GM18861 (cell line): ENCODE measurements at regions not wholly inside any gene's neighbourhood (a gene's known extent, or its start where the extent isn't known, plus 50 kb on each side); places are given as distances from the start of the nearest gene placed in this dataset.
"Not testable (repeated sequence)": the region's sequence is repeated elsewhere in the genome, so short reads cannot be mapped to it uniquely, and the experiment has no call there.

Experiments
- ATAC-seq: cut with Tn5 transposase; IDR thresholded peaks from one replicate; pipeline ENCODE4 v1.9.1; 2021; ENCODE audit not compliant: unreplicated experiment

DNA sequence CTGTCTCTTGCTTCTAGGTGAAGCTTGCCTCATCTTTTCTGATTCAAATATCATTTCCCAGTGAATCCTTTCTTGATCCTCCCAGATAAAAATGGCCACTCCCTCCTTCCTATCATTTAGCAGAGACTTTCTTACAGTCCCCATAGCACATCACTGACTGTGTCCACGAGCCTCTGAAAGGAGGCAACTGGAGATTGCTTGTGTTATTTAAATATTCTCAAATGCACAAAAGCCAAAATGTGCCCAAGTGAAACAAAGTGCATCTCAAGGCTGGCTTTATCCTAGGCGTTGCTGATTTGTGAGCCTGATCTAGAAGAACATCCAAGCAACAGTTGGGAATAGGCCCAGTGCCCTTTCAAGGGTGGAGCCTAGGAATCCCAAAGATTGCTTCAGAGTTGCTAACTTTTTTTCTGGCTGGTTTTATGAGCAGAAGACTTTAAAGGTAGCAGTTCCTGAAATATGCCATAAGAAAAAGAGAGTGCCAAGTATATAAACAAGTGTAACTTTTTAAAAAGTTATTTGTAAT, 393.6 kb downstream of the CD83 start:
- ATAC-seq: no peak

DNA sequence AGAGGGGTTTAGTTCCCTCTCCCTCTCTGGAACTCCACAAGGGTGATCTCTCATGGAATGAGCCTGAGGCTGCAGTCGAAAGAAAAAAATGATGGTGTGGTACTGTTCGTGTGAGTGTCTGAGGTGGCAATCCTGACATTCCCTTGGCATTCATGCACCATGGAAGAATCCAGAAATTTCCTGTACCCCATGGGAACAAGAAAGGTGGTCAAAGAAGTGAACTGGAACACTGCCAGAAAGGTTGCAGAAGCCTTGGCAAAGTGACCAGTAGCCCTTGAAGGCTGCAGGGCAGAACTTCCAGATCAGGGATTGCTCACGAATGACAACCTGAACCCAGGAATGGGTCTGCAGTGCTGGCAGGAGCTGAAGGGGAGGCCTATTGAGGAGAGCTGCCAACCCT, 394.7 kb downstream of the CD83 start:
- ATAC-seq: no peak

DNA sequence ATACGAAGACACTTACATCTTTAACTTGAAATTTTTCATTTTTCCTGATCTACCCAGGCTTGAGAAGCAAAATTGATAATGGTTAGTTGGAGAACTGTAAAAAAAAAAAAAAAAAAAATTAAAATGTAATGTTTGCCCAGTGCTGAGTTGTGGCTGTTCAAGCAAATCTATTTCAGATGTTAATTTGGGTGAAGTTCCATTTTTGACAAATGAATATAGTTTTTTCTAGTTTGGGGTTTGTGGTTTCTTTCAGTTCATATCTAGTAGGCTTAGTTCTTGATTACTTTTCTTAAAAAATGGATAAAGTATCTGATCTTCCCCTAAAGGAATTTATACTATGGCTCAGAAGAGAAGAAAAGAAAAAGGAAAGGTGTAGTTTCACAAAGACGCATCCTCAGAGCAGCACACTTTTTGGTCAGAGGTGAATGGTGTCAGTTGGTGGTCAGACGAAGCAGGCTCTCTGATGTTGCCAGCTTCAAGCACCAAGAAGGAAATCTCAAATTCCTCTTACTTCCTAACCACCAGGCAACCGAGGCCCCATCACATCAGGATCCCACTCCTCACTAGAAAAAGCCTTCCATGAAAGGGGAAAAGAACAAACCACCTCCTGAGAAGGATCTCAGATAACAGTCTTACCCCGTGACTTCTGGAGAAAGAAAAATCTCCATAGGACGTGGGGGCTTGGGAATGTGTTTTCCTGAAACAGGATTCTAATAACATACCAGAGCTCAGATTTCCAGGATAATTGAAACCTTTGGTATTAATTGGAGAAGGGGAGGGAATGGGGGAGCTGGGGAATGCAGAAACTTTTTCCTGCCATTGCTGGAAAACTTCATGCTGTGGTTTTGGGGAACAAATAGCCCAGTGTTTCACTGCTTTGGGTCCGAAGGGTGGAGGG, 396.2 kb downstream of the CD83 start:
- no peak for ATAC-seq

DNA sequence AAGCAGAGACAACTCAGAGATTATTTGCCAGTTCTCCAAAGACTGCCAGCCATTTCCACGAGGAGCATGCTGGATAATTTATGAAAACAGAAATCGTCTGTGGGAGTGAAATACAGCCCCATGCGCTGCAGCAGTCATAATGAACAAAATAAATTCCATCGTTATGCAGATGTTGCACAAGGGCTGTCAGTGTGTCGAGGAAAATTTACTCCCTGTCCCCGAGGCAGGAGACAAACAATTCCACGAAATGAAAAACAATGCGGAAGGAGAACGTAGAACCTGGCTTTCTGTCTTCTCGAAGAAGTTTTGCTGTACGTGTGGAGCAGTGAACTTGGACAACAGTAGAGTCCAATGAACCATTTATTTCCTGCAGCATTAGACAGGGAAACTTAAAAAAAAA, 399.4 kb downstream of the CD83 start:
- ATAC-seq: no peak

DNA sequence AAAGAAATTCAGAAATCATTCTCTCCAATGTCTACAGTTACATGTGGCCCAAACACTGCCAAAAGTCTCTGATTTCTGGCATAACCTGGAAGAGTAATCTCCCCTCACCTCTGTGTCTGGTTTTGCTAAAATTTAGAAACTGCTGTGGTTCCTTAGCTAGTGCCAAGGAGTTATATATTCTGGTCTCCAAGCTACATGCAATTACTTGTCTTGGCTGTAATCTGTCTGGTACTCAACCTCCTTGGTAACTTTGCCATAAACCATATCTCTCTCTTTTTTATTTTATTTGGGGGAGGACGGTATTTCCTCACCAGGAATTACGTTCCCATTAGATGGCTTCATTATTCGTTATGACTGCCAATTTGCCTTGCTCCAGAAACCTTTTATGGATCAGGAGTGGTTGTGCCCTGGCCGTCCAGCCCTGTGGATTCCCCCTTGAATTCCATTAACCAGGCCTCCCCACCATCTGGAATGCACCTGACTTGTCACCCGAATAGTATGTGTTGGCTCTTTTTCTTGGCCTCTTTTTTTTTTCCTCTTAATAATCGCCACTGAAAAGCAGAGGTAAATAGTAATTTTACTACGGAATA, 400.0 kb downstream of the CD83 start:
- ATAC-seq: no peak

DNA sequence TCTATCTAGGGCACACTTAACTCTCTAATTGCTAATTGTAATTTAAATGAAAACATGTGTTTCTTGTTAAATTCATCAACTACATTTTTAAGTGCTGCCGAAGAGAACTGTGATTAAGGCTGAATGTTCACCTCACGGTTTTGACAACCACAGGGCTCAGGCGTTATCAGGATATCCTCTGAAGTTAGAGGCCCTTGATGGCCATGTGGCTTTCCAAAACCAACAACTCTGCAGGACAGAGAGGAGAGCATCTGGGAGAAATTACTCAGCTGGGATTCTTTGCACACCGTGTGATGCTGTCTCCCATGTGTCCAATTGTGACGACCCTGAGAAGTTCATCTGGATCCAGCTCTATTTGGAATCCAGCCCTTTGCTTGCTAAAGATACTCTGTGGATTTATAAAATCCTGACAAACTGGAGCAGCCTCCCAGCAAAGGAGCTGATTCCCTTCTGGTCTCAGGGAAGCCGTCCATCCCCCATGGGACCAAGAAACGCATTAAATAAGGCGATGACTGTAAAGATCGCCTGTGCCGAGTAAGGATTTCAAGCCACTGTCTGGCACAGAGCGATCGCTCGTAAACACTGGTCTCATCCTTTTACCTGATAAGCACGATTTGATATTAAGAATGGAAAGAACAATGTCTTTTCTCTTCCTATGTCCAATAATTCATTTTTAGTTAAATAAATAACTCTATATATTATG, 401.1 kb downstream of the CD83 start:
- no peak for ATAC-seq

- no peak for ATAC-seq
Measured at GRCh38 chr6:14520029-14520428, 402.5 kb downstream of the CD83 start.

DNA sequence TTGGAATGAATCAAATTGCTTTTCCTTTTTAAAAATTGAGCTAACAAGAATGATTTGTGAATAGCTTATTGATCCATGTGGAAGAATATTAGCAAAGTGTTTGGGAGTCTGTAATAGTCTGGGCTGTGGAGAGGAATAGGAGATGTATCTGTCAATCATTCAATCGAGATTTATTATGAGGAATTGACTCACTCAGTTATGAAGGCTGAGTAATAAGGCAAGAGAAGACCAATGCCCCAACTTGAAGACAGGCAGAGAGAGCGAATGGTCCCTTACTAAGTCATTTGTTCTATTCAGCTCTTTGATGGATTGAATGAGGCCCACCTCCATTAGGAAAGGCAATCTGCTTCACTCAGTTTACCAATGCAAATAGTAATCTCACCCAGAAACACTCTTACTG, 403.0 kb downstream of the CD83 start:
- no peak for ATAC-seq

- ATAC-seq: no peak
Measured at GRCh38 chr6:14521141-14521540, 403.6 kb downstream of the CD83 start.

GRCh38 chr6:14521861-14522260, 404.3 kb downstream of the CD83 start:
- not testable (repeated sequence) for ATAC-seq

DNA sequence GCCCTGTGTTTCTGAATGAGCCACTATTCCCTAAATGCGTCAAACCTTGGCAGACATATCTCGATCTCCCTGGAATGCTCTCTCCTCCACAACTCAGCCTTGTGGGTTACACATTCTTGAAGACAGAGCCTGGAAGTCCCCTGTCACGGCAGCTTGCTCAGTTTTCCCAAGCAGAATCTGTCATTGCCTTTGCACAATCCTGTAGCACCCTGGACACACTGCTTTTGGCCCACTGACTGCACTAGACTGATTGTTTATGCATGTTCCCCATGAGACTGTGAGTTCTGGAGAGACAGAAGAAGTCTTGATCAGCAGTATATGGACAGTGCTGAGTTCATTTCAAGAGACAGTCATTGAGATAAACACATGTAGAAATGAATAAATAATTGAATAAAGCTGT, 406.7 kb downstream of the CD83 start:
- ATAC-seq: no peak

GRCh38 chr6:14530385-14530784, 412.8 kb downstream of the CD83 start:
- no peak for ATAC-seq

GRCh38 chr6:14533446-14533845, 415.9 kb downstream of the CD83 start:
- no peak for ATAC-seq

- no peak for ATAC-seq
Measured at GRCh38 chr6:14537030-14537429, 419.5 kb downstream of the CD83 start.

GRCh38 chr6:14540276-14540675, 422.7 kb downstream of the CD83 start:
- no peak for ATAC-seq

GRCh38 chr6:14540810-14541540, 423.4 kb downstream of the CD83 start:
- ATAC-seq: no peak

- ATAC-seq: peak; percentile 83
Measured at GRCh38 chr6:14542670-14543366, 425.2 kb downstream of the CD83 start.

- ATAC-seq: no peak
Measured at GRCh38 chr6:14543971-14544585, 426.5 kb downstream of the CD83 start.

- no peak for ATAC-seq
Measured at GRCh38 chr6:14544666-14545065, 427.1 kb downstream of the CD83 start.

- no peak for ATAC-seq
Measured at GRCh38 chr6:14545496-14545895, 427.9 kb downstream of the CD83 start.
